H1 (cell line): ENCODE measurements at regions not wholly inside any gene's neighbourhood (a gene's known extent, or its start where the extent isn't known, plus 50 kb on each side); places are given as distances from the start of the nearest gene placed in this dataset.

Experiments
- CTCF ChIA-PET: fragments of 300-600 bp; sonication (Branson Sonifier 250); formaldehyde crosslinking; loops from one replicate; lab custom pipeline; 2021; ENCODE audit not compliant: partially characterized antibody; lab: Charles Lee
- POLR2A ChIA-PET: fragments of 300-600 bp; sonication (Branson Sonifier 250); formaldehyde crosslinking; loops from one replicate; lab custom pipeline; 2021; ENCODE audit warnings: inconsistent platforms; ENCODE audit not compliant: partially characterized antibody; lab: Charles Lee
- DNase-seq, 2 experiments: peaks; one replicate each; pipeline versions ENCODE4 v3.0.0 to v3.0.0-alpha.2; 2010 to 2022; ENCODE audit warnings: low spot score in 2 of 2, low read depth in 1 of 2, mixed read lengths in 1 of 2
- FAIRE-seq: peaks from 2 replicates; lab custom pipeline; 2011; peaks lifted over from hg19 to GRCh38; lab: Jason Lieb, UNC
- H2AFZ ChIP-seq: 2 replicates; pipeline ENCODE4 v1.8.1; 2012; ENCODE audit warnings: low read length, inconsistent platforms
- H2AK5ac ChIP-seq: 2 replicates; pipeline ENCODE4 v1.6.1; 2013; ENCODE audit warnings: low read depth, low read length
- H2BK120ac ChIP-seq: replicated peaks from 2 replicates; pipeline ENCODE3; 2013; ENCODE audit warnings: low read depth, low read length, inconsistent platforms
- H2BK12ac ChIP-seq: 2 replicates; pipeline ENCODE4 v1.6.1; 2013; ENCODE audit warnings: low read depth, low read length
- H2BK15ac ChIP-seq: 2 replicates; pipeline ENCODE4 v1.6.1; 2013; ENCODE audit warnings: low read length
- H2BK20ac ChIP-seq: 2 replicates; pipeline ENCODE4 v1.6.1; 2013; ENCODE audit warnings: low read length
- H2BK5ac ChIP-seq: 2 replicates; pipeline ENCODE4 v1.6.1; 2013; ENCODE audit warnings: low read depth, low read length
- H3K14ac ChIP-seq: 2 replicates; pipeline ENCODE4 v1.6.1; 2013; ENCODE audit warnings: inconsistent platforms; ENCODE audit not compliant: insufficient read length
- H3K18ac ChIP-seq: 2 replicates; pipeline ENCODE4 v1.6.1; 2013; ENCODE audit warnings: low read length; ENCODE audit errors: extremely low read depth
- H3K23ac ChIP-seq: 2 replicates; pipeline ENCODE4 v1.6.1; 2013; ENCODE audit warnings: inconsistent platforms; ENCODE audit not compliant: insufficient read length
- H3K23me2 ChIP-seq: 2 replicates; pipeline ENCODE4 v1.6.1; 2013; ENCODE audit warnings: low read depth, low read length
- H3K27ac ChIP-seq: 2 replicates; pipeline ENCODE4 v1.6.1; 2011; ENCODE audit warnings: low read depth, low read length, inconsistent platforms
- H3K27me3 ChIP-seq, 4 experiments: replicated peaks in 1 of 4; 1 replicate in 1 of 4; 2 replicates in 3 of 4; pipeline versions ENCODE4 v1.6.1 to v1.8.1; 2011 to 2013; ENCODE audit warnings: low read length in 3 of 4, mild to moderate bottlenecking in 3 of 4, inconsistent platforms in 2 of 4, mixed read lengths in 2 of 4, moderate library complexity in 1 of 4; ENCODE audit not compliant: control insufficient read depth in 3 of 4, insufficient read depth in 3 of 4; ENCODE audit errors: extremely low read depth in 1 of 4
- H3K36me3 ChIP-seq, 4 experiments: 2 replicates each; pipeline versions ENCODE4 v1.6.1 to v1.8.1; 2011 to 2013; ENCODE audit warnings: mild to moderate bottlenecking in 4 of 4, low read length in 3 of 4, moderate library complexity in 2 of 4, control low read depth in 1 of 4, inconsistent platforms in 1 of 4; ENCODE audit not compliant: insufficient read depth in 4 of 4, control insufficient read depth in 2 of 4
- H3K4ac ChIP-seq: replicated peaks from 2 replicates; pipeline ENCODE3; 2013; ENCODE audit warnings: low read length, low read depth, mixed read lengths, inconsistent platforms; ENCODE audit not compliant: insufficient read length
- H3K4me1 ChIP-seq, 4 experiments: replicated peaks in 1 of 4; 1 replicate in 1 of 4; 2 replicates in 3 of 4; pipeline versions ENCODE4 v1.6.1 to v1.8.1; 2011 to 2013; ENCODE audit warnings: low read length in 3 of 4, inconsistent platforms in 2 of 4, mixed read lengths in 1 of 4; ENCODE audit not compliant: insufficient read depth in 4 of 4, control insufficient read depth in 3 of 4
- H3K4me2 ChIP-seq, 2 experiments: 2 replicates each; pipeline versions ENCODE4 v1.6.1 to v1.8.1; 2011 to 2013; ENCODE audit warnings: low read depth in 2 of 2, low read length in 2 of 2, control low read depth in 1 of 2, inconsistent platforms in 1 of 2, mild to moderate bottlenecking in 1 of 2; ENCODE audit not compliant: insufficient read depth in 1 of 2
- H3K4me3 ChIP-seq, 4 experiments: fragments of 200-600, 300-600 bp in 1 of 4; sonication (generic), shearing (Covaris generic), sonication (Bioruptor Twin) in 1 of 4; 2 replicates each; pipeline versions ENCODE4 v1.5.1 to v1.8.1; 2011 to 2016; ENCODE audit warnings: low read length in 4 of 4, low read depth in 3 of 4, control low read depth in 2 of 4, inconsistent platforms in 2 of 4, mild to moderate bottlenecking in 2 of 4, mixed read lengths in 1 of 4, moderate library complexity in 1 of 4; ENCODE audit not compliant: insufficient read depth in 2 of 4; ENCODE audit errors: extremely low read depth in 1 of 4
- H3K56ac ChIP-seq: replicated peaks from 2 replicates; pipeline ENCODE3; 2013; ENCODE audit warnings: low read depth, mild to moderate bottlenecking, mixed read lengths, low read length, inconsistent platforms; ENCODE audit not compliant: insufficient read length
- H3K79me1 ChIP-seq: 2 replicates; pipeline ENCODE4 v1.6.1; 2013; ENCODE audit warnings: low read depth, low read length, control low read depth
- H3K79me2 ChIP-seq, 2 experiments: 2 replicates each; pipeline versions ENCODE4 v1.6.1 to v1.8.1; 2012 to 2013; ENCODE audit warnings: low read length in 2 of 2, mild to moderate bottlenecking in 2 of 2, inconsistent platforms in 1 of 2; ENCODE audit not compliant: insufficient read depth in 2 of 2, control insufficient read depth in 1 of 2
- H3K9ac ChIP-seq, 4 experiments: replicated peaks in 1 of 4; 1 replicate in 1 of 4; 2 replicates in 3 of 4; pipeline versions ENCODE4 v1.6.1 to v1.8.1; 2011 to 2013; ENCODE audit warnings: low read depth in 3 of 4, low read length in 3 of 4, control low read depth in 2 of 4, mild to moderate bottlenecking in 2 of 4, moderate library complexity in 2 of 4, inconsistent platforms in 1 of 4; ENCODE audit errors: extremely low read depth in 1 of 4
- H3K9me3 ChIP-seq, 2 experiments: 2 replicates each; pipeline versions ENCODE4 v1.6.1 to v1.8.1; 2012 to 2013; ENCODE audit warnings: mild to moderate bottlenecking in 2 of 2, moderate library complexity in 2 of 2, control low read depth in 1 of 2, inconsistent platforms in 1 of 2, low read depth in 1 of 2, low read length in 1 of 2, mixed read lengths in 1 of 2; ENCODE audit not compliant: insufficient read depth in 2 of 2
- H4K20me1 ChIP-seq, 2 experiments: replicated peaks in 1 of 2; 2 replicates each; pipeline versions ENCODE3 to v1.8.1; 2011 to 2013; ENCODE audit warnings: inconsistent platforms in 2 of 2, low read length in 2 of 2, mild to moderate bottlenecking in 1 of 2; ENCODE audit not compliant: insufficient read depth in 2 of 2, control insufficient read depth in 1 of 2
- H4K5ac ChIP-seq: 2 replicates; pipeline ENCODE4 v1.6.1; 2013; ENCODE audit warnings: low read length, low read depth, mixed read lengths, inconsistent platforms; ENCODE audit not compliant: insufficient read length
- H4K8ac ChIP-seq: 2 replicates; pipeline ENCODE4 v1.8.0; 2013; ENCODE audit warnings: mild to moderate bottlenecking, moderate library complexity, low read length, inconsistent platforms; ENCODE audit not compliant: insufficient read depth; ENCODE audit errors: extremely low read depth
- H4K91ac ChIP-seq: replicated peaks from 2 replicates; pipeline ENCODE3; 2013; ENCODE audit warnings: low read length, mixed read lengths, inconsistent platforms; ENCODE audit not compliant: insufficient read length
- CEBPB ChIP-seq: IDR thresholded peaks from 2 replicates; pipeline ENCODE4 v1.6.1; 2012; ENCODE audit warnings: low read depth, low read length
- TEAD4 ChIP-seq: IDR thresholded peaks from 2 replicates; pipeline ENCODE4 v1.6.1; 2012; ENCODE audit warnings: low read depth, low read length, inconsistent platforms, mixed read lengths
- WGBS, 2 experiments: shearing (Covaris generic) in 1 of 2; methylation state at CpG; one replicate each; pipeline versions ENCODE4 v1.1.6 to v1.1.7; 2013 to 2015; ENCODE audit warnings: low lambda C conversion rate in 2 of 2, mixed read lengths in 2 of 2, inconsistent platforms in 1 of 2, low coverage in 1 of 2, missing lambda C conversion rate in 1 of 2; ENCODE audit not compliant: insufficient replicate concordance in 2 of 2, insufficient coverage in 1 of 2, insufficient read length in 1 of 2; ENCODE audit errors: extremely low coverage in 1 of 2, missing lambda C conversion rate in 1 of 2; 5-methylcytosine and 5-hydroxymethylcytosine counted together

- H3K27me3 ChIP-seq: no peaks in the 10 kb centered on the region
- H3K14ac ChIP-seq: no peak overlapping the region
- no peak overlapping the region for H2BK5ac ChIP-seq
- no peak overlapping the region for H2BK15ac ChIP-seq
- H3K36me3 ChIP-seq: no peaks in the 10 kb centered on the region
- no peak overlapping the region for H3K56ac ChIP-seq
- no peak overlapping the region for H3K18ac ChIP-seq
- no peak overlapping the region for H2AK5ac ChIP-seq
- H4K20me1 ChIP-seq: no peaks in the 10 kb centered on the region
- TF ChIP-seq CEBPB: peak; percentile 39; the same call in 1 of the 2 replicates
- TF ChIP-seq TEAD4: no peak
- no peak overlapping the region for H4K5ac ChIP-seq
- FAIRE-seq: no peak
- H2BK20ac ChIP-seq: no peak overlapping the region
- DNase-seq: no peak
- H4K91ac ChIP-seq: no peak overlapping the region
- H3K79me2 ChIP-seq: no peaks in the 10 kb centered on the region
- ChIA-PET CTCF (no interaction called here), POLR2A (no interaction called here)
- H2BK120ac ChIP-seq: no peak overlapping the region
- no peak overlapping the region for H3K23ac ChIP-seq
- no peak overlapping the region for H3K27ac ChIP-seq
- H2BK12ac ChIP-seq: no peak overlapping the region
- H3K4me3 ChIP-seq: no peak overlapping the region
- no peaks in the 10 kb centered on the region for H3K9me3 ChIP-seq
- H2AFZ ChIP-seq: no peak overlapping the region
- no peaks in the 10 kb centered on the region; the same call in 1 of the 2 replicates for H3K23me2 ChIP-seq
- H3K4ac ChIP-seq: no peak overlapping the region
- H3K79me1 ChIP-seq: no peaks in the 10 kb centered on the region
- WGBS, 2 experiments: 92% methylated on average over 6 of the region's 6 CpGs; no CpG with 5 or more reads in 1 of the 2 experiments
- H3K4me1 ChIP-seq: no peaks in the 10 kb centered on the region
- no peak overlapping the region for H3K9ac ChIP-seq
- H3K4me2 ChIP-seq: no peak overlapping the region
- H4K8ac ChIP-seq: no peak overlapping the region
Observed at GRCh38 chr10:10657139-10657760, 360.4 kb upstream of the CELF2 start.
